Prostate gland (tissue), 2 donors: ENCODE measurements at regions not wholly inside any gene's neighbourhood (a gene's known extent, or its start where the extent isn't known, plus 50 kb on each side); places are given as distances from the start of the nearest gene placed in this dataset.

ENCODE experiments used
- CTCF ChIP-seq, 4 experiments: fragments of 200-600 bp in 2 of 4; fragments of 450-650 bp in 2 of 4; sonication (generic) in 2 of 4; IDR thresholded peaks; 1 replicate in 3 of 4; 2 replicates in 1 of 4; pipeline ENCODE4 v1.5.1; 2016 to 2019; ENCODE audit warnings: antibody characterized with exemption in 4 of 4, mild to moderate bottlenecking in 2 of 4, moderate library complexity in 2 of 4
- POLR2A ChIP-seq: fragments of 450-650 bp; IDR thresholded peaks from one replicate; pipeline ENCODE4 v1.6.1; 2016; ENCODE audit warnings: antibody characterized with exemption, mild to moderate bottlenecking

GRCh38 chr14:51478175-51478621 is 173.5 kb upstream of the FRMD6 start:
- TF ChIP-seq CTCF (IDR thresholded peaks at IDR 0.05): no peak
- no peak for TF ChIP-seq POLR2A
